ENCODE measurements at regions not wholly inside any gene's neighbourhood (a gene's known extent, or its start where the extent isn't known, plus 50 kb on each side); places are given as distances from the start of the nearest gene placed in this dataset.

- Histone ChIP-seq H3K27ac (ENCODE audit: low read depth, low read length) (no peak overlapping the region), H3K4me1 (ENCODE audit: control insufficient read depth in 2 of 2, insufficient read depth in 2 of 2, low read length in 2 of 2) (no peaks in the 10 kb centered on the region), H3K4me3 (ENCODE audit: low read length) (no peak overlapping the region), H3K27me3 (ENCODE audit: control insufficient read depth in 2 of 2, insufficient read depth in 2 of 2, low read length in 2 of 2) (no peaks in the 10 kb centered on the region), H3K9me3 (ENCODE audit: control insufficient read depth in 2 of 3, low read length in 3 of 3) (no peaks in the 10 kb centered on the region), H3K36me3 (ENCODE audit: control insufficient read depth in 2 of 3, insufficient read depth in 3 of 3, low read length in 3 of 3) (no peaks in the 10 kb centered on the region)
- ATAC-seq (no peak), DNase-seq (no peak)
- Mint-ChIP-seq H3K4me3 (no peak overlapping the region), H3K27me3 (no peaks in the 10 kb centered on the region), H3K27ac (no peak overlapping the region), H3K4me1 (no peaks in the 10 kb centered on the region), H3K36me3 (no peaks in the 10 kb centered on the region), H3K9me3 (peaks cover 0 to 11% (median 3%) of the 10 kb centered on the region in 11 donors)
- ChIA-PET CTCF (no interaction called here), POLR2A (no interaction called here)
- intact Hi-C loops (cut with micrococcal nuclease): no loop called here
Measured at GRCh38 chr4:171281359-171281758, 531.8 kb upstream of the GALNTL6 start.

DNA sequence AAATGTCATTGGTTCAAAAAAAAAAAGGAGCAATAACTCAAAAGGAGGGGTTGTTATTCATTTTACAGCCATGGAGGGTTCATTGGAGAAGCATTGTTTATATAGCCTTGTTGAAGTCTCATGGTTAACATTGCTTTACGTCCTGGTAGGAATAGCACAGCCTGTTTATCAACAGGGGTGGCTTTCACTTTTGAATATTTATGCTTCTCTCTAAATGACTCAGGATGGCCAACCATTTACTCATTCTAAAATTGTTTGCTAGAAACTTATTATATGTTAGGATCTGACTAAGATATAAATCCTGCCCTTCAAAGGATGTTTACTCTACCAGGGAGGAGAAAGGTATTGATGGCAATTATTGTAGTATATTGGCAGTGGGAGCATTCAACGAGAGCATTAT is 534.1 kb upstream of the GALNTL6 start:
- no peaks in the 10 kb centered on the region for H3K4me1 ChIP-seq (ENCODE audit: control insufficient read depth in 2 of 2, insufficient read depth in 2 of 2, low read length in 2 of 2)
- no peaks in the 10 kb centered on the region for H3K36me3 ChIP-seq (ENCODE audit: control insufficient read depth in 2 of 3, insufficient read depth in 3 of 3, low read length in 3 of 3)
- Mint-ChIP-seq H3K27me3 (no peaks in the 10 kb centered on the region), H3K4me1 (no peaks in the 10 kb centered on the region), H3K27ac (no peak overlapping the region), H3K36me3 (no peaks in the 10 kb centered on the region), H3K4me3 (no peak overlapping the region), H3K9me3 (peaks cover 0 to 11% (median 1%) of the 10 kb centered on the region in 11 donors)
- H3K9me3 ChIP-seq (ENCODE audit: control insufficient read depth in 2 of 3, low read length in 3 of 3): no peaks in the 10 kb centered on the region
- no peak overlapping the region for H3K27ac ChIP-seq (ENCODE audit: low read depth, low read length)
- intact Hi-C loops (cut with micrococcal nuclease): no loop called here
- ATAC-seq: no peak
- POLR2A ChIA-PET: no interaction called here
- CTCF ChIA-PET: no interaction called here
- H3K4me3 ChIP-seq (ENCODE audit: low read length): no peak overlapping the region
- H3K27me3 ChIP-seq (ENCODE audit: control insufficient read depth in 2 of 2, insufficient read depth in 2 of 2, low read length in 2 of 2): no peaks in the 10 kb centered on the region
- DNase-seq: no peak

GRCh38 chr4:171266671-171267070 is 546.5 kb upstream of the GALNTL6 start:
- H3K4me1 Mint-ChIP-seq: peaks cover 0 to 2% (median 0%) of the 10 kb centered on the region in 7 donors
- no peaks in the 10 kb centered on the region for H3K36me3 Mint-ChIP-seq
- Histone ChIP-seq H3K4me3 (ENCODE audit: low read length) (no peak overlapping the region), H3K27me3 (ENCODE audit: control insufficient read depth in 2 of 2, insufficient read depth in 2 of 2, low read length in 2 of 2) (no peaks in the 10 kb centered on the region), H3K36me3 (ENCODE audit: control insufficient read depth in 2 of 3, insufficient read depth in 3 of 3, low read length in 3 of 3) (no peaks in the 10 kb centered on the region), H3K9me3 (ENCODE audit: control insufficient read depth in 2 of 3, low read length in 3 of 3) (no peaks in the 10 kb centered on the region), H3K4me1 (ENCODE audit: control insufficient read depth in 2 of 2, insufficient read depth in 2 of 2, low read length in 2 of 2) (no peaks in the 10 kb centered on the region), H3K27ac (ENCODE audit: low read depth, low read length) (no peak overlapping the region)
- ATAC-seq (no peak), DNase-seq (no peak)
- POLR2A ChIA-PET: no interaction called here
- H3K4me3 Mint-ChIP-seq: no peak overlapping the region
- no peaks in the 10 kb centered on the region for H3K27me3 Mint-ChIP-seq
- H3K9me3 Mint-ChIP-seq: peaks cover 0 to 16% (median 2%) of the 10 kb centered on the region in 11 donors
- intact Hi-C loops (cut with micrococcal nuclease): no loop called here
- H3K27ac Mint-ChIP-seq: no peak overlapping the region
- CTCF ChIA-PET: no interaction called here

GRCh38 chr4:171265190-171265818 is 547.9 kb upstream of the GALNTL6 start:
- Histone ChIP-seq H3K4me1 (ENCODE audit: control insufficient read depth in 2 of 2, insufficient read depth in 2 of 2, low read length in 2 of 2) (no peaks in the 10 kb centered on the region), H3K27ac (ENCODE audit: low read depth, low read length) (no peak overlapping the region), H3K36me3 (ENCODE audit: control insufficient read depth in 2 of 3, insufficient read depth in 3 of 3, low read length in 3 of 3) (no peaks in the 10 kb centered on the region), H3K27me3 (ENCODE audit: control insufficient read depth in 2 of 2, insufficient read depth in 2 of 2, low read length in 2 of 2) (no peaks in the 10 kb centered on the region), H3K9me3 (ENCODE audit: control insufficient read depth in 2 of 3, low read length in 3 of 3) (no peaks in the 10 kb centered on the region), H3K4me3 (ENCODE audit: low read length) (no peak overlapping the region)
- ATAC-seq (no peak), DNase-seq (no peak)
- H3K9me3 Mint-ChIP-seq: peaks cover 0 to 11% (median 3%) of the 10 kb centered on the region in 11 donors
- H3K27ac Mint-ChIP-seq: no peak overlapping the region
- CTCF ChIA-PET: no interaction called here
- no peaks in the 10 kb centered on the region for H3K36me3 Mint-ChIP-seq
- intact Hi-C loops (cut with micrococcal nuclease): no loop called here
- POLR2A ChIA-PET: no interaction called here
- no peaks in the 10 kb centered on the region for H3K27me3 Mint-ChIP-seq
- H3K4me1 Mint-ChIP-seq: peaks cover 0 to 2% (median 0%) of the 10 kb centered on the region in 7 donors
- H3K4me3 Mint-ChIP-seq: no peak overlapping the region

DNA sequence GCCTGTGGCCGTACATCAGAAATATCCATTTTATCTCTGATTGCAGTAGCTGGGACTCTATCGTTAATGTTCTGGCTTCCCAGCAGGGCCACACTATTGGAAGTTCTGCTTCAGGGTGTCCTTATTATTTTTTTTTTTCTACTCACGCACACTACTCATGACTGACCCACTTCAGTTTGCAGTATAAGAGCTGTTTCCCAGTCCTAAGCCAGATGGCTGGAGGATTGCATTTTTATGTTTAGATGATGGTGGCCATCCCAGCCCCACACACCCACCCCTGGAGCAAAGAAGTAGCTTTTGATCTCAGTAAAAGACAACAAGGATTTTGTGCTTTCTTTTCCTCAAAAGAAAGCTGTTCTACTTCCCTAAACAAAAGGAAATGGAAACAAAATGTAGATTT is 557.0 kb upstream of the GALNTL6 start:
- Histone ChIP-seq H3K9me3 (ENCODE audit: control insufficient read depth in 2 of 3, low read length in 3 of 3) (no peaks in the 10 kb centered on the region), H3K4me1 (ENCODE audit: control insufficient read depth in 2 of 2, insufficient read depth in 2 of 2, low read length in 2 of 2) (no peaks in the 10 kb centered on the region), H3K4me3 (ENCODE audit: low read length) (no peak overlapping the region), H3K36me3 (ENCODE audit: control insufficient read depth in 2 of 3, insufficient read depth in 3 of 3, low read length in 3 of 3) (no peaks in the 10 kb centered on the region), H3K27me3 (ENCODE audit: control insufficient read depth in 2 of 2, insufficient read depth in 2 of 2, low read length in 2 of 2) (no peaks in the 10 kb centered on the region), H3K27ac (ENCODE audit: low read depth, low read length) (no peak overlapping the region)
- no peaks in the 10 kb centered on the region for H3K36me3 Mint-ChIP-seq
- no peak for DNase-seq
- no peak for ATAC-seq
- H3K27me3 Mint-ChIP-seq: no peaks in the 10 kb centered on the region
- intact Hi-C loops (cut with micrococcal nuclease): no loop called here
- POLR2A ChIA-PET: no interaction called here
- CTCF ChIA-PET: interaction anchor here (0.6 kb wide), 1 partner anchor 14 kb away, joined by 3 read pairs; no protein-coding TSS in a partner anchor
- peaks cover 0 to 23% (median 4%) of the 10 kb centered on the region in 11 donors for H3K9me3 Mint-ChIP-seq
- no peaks in the 10 kb centered on the region for H3K4me1 Mint-ChIP-seq
- no peak overlapping the region for H3K27ac Mint-ChIP-seq
- no peak overlapping the region for H3K4me3 Mint-ChIP-seq

- Histone ChIP-seq H3K4me3 (ENCODE audit: low read length) (no peak overlapping the region), H3K4me1 (ENCODE audit: control insufficient read depth in 2 of 2, insufficient read depth in 2 of 2, low read length in 2 of 2) (no peaks in the 10 kb centered on the region), H3K36me3 (ENCODE audit: control insufficient read depth in 2 of 3, insufficient read depth in 3 of 3, low read length in 3 of 3) (no peaks in the 10 kb centered on the region), H3K9me3 (ENCODE audit: control insufficient read depth in 2 of 3, low read length in 3 of 3) (no peaks in the 10 kb centered on the region), H3K27ac (ENCODE audit: low read depth, low read length) (no peak overlapping the region), H3K27me3 (ENCODE audit: control insufficient read depth in 2 of 2, insufficient read depth in 2 of 2, low read length in 2 of 2) (no peaks in the 10 kb centered on the region)
- H3K4me3 Mint-ChIP-seq: no peak overlapping the region
- intact Hi-C loops (cut with micrococcal nuclease): no loop called here
- H3K4me1 Mint-ChIP-seq: no peaks in the 10 kb centered on the region
- DNase-seq (no peak), ATAC-seq (no peak)
- H3K27ac Mint-ChIP-seq: no peak overlapping the region
- no peaks in the 10 kb centered on the region for H3K27me3 Mint-ChIP-seq
- CTCF ChIA-PET: no interaction called here
- H3K9me3 Mint-ChIP-seq: peaks cover 0 to 16% (median 5%) of the 10 kb centered on the region in 11 donors
- no peaks in the 10 kb centered on the region for H3K36me3 Mint-ChIP-seq
- POLR2A ChIA-PET: no interaction called here
Measured at GRCh38 chr4:171246948-171247347, 566.3 kb upstream of the GALNTL6 start.

GRCh38 chr4:171242831-171243230 is 570.4 kb upstream of the GALNTL6 start:
- POLR2A ChIA-PET: no interaction called here
- Histone ChIP-seq H3K27me3 (ENCODE audit: control insufficient read depth in 2 of 2, insufficient read depth in 2 of 2, low read length in 2 of 2) (no peaks in the 10 kb centered on the region), H3K9me3 (ENCODE audit: control insufficient read depth in 2 of 3, low read length in 3 of 3) (no peaks in the 10 kb centered on the region), H3K4me1 (ENCODE audit: control insufficient read depth in 2 of 2, insufficient read depth in 2 of 2, low read length in 2 of 2) (no peaks in the 10 kb centered on the region), H3K36me3 (ENCODE audit: control insufficient read depth in 2 of 3, insufficient read depth in 3 of 3, low read length in 3 of 3) (no peaks in the 10 kb centered on the region), H3K27ac (ENCODE audit: low read depth, low read length) (no peak overlapping the region), H3K4me3 (ENCODE audit: low read length) (no peak overlapping the region)
- no peaks in the 10 kb centered on the region for H3K27me3 Mint-ChIP-seq
- ATAC-seq (no peak), DNase-seq (no peak)
- intact Hi-C loops (cut with micrococcal nuclease): no loop called here
- no peak overlapping the region for H3K27ac Mint-ChIP-seq
- peaks cover 0 to 8% (median 0%) of the 10 kb centered on the region in 11 donors for H3K9me3 Mint-ChIP-seq
- CTCF ChIA-PET: no interaction called here
- H3K4me3 Mint-ChIP-seq: no peak overlapping the region
- H3K4me1 Mint-ChIP-seq: no peaks in the 10 kb centered on the region
- H3K36me3 Mint-ChIP-seq: no peaks in the 10 kb centered on the region
